Retinal pigment epithelial cell (primary cell): ENCODE measurements at regions not wholly inside any gene's neighbourhood (a gene's known extent, or its start where the extent isn't known, plus 50 kb on each side); places are given as distances from the start of the nearest gene placed in this dataset.

Experiments
- DNase-seq: peaks from one replicate; pipeline ENCODE4 v3.0.0-alpha.2; 2010; ENCODE audit warnings: low read depth
- H3K4me3 ChIP-seq: 2 replicates; pipeline ENCODE4 v1.5.1; 2011; ENCODE audit warnings: mild to moderate bottlenecking, low read length, control low read depth, moderate library complexity
- TF ChIP-seq, protein P1 (sequence below): conservative IDR thresholded peaks from 2 replicates; pipeline ENCODE4 v1.5.1; 2011; ENCODE audit warnings: low read depth, low read length, control low read depth, inconsistent platforms

DNA sequence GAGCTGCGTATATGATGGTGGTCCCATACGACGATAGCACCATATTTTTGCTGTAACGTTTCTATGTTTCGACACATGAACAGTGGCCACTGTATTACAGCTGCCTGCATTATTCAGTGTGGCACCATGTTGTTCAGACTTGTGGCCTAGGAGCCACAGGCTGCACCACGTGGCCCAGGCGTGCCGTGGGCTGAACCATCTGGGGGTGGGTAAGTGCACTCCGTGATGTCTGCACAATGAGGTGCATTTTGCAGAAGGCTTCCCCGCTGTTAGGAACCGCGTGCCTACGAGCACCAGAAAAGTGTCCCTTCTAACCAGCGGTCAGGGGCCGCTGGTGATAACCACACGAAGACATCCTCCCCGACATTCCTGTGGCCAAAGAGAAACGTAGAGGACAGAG lies 433.7 kb upstream of the MYT1L start:
- TF ChIP-seq, protein P1, sequence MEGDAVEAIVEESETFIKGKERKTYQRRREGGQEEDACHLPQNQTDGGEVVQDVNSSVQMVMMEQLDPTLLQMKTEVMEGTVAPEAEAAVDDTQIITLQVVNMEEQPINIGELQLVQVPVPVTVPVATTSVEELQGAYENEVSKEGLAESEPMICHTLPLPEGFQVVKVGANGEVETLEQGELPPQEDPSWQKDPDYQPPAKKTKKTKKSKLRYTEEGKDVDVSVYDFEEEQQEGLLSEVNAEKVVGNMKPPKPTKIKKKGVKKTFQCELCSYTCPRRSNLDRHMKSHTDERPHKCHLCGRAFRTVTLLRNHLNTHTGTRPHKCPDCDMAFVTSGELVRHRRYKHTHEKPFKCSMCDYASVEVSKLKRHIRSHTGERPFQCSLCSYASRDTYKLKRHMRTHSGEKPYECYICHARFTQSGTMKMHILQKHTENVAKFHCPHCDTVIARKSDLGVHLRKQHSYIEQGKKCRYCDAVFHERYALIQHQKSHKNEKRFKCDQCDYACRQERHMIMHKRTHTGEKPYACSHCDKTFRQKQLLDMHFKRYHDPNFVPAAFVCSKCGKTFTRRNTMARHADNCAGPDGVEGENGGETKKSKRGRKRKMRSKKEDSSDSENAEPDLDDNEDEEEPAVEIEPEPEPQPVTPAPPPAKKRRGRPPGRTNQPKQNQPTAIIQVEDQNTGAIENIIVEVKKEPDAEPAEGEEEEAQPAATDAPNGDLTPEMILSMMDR: no peak
- no peak for DNase-seq
- no peak overlapping the region for H3K4me3 ChIP-seq

DNA sequence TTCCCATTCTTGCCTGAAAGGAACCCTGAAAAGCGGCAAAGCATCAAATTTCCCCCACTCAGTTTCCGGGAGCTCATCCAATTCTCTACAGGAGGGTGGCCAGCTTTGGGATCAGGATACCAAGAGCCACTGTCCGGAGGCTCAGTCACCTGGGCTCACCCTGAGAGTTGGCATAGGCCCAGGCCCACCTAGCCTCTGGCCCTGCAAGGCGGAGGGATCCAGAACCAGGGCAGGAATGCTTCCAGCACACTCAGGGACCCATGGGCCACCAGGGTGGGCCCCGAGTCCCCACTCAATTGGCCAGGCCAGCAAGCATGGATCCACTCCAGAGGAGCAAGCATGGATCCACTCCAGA lies 432.9 kb upstream of the MYT1L start:
- TF ChIP-seq, protein P1: no peak
- H3K4me3 ChIP-seq: no peak overlapping the region
- no peak for DNase-seq

DNA sequence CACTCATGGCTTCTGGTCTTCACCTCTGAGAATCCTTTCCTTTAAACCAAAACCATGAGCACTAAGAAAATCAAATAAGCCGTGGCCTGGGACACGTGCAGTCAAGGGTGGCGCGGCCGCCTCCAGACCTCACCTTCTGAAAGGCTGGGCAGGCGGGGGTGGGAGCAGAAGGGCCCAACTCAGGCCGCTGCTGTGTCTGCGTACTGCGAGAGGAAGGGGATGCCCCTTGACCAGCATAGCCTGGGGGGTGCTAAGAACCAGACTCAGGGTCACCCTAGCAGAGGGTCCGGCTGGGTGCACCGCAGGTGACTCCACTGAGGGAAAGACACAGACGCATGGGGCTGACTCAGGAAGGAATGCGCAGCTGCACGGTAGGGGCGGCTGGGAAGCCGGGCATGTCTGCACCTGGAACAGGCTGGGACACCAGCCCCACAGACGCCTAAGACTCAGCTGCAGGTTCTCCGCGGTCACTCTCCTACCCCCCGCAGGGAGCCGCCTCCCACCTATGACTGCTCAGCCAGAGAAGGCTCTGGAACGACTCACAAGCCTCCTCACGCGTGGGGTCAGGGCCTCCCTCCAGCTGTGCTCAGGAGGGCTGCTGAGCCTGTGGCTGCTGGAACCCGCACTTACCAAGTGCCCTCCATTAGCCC lies 432.4 kb upstream of the MYT1L start:
- H3K4me3 ChIP-seq: no peak overlapping the region
- no peak for DNase-seq
- TF ChIP-seq, protein P1: no peak

DNA sequence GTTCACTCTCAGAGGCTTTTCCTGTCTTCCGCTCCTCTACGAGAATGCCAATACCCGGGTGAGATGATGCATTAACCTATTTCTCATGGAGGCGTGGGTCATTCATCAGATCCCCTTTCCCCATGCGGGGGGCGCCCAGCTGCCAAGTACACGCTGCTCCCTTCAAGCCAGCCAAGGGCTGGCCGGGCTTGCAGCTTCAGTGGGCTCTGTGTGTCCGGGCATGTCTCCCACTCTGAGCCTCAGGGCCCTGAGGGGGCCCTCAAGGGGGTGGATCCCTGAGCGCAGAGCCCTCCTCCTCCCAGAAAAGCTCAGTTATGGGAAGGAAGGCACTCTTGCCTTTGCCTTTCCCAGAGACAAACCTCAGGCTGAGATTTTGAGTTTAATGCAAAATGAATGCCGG lies 431.8 kb upstream of the MYT1L start:
- H3K4me3 ChIP-seq: no peak overlapping the region
- TF ChIP-seq, protein P1: no peak
- DNase-seq: no peak

DNA sequence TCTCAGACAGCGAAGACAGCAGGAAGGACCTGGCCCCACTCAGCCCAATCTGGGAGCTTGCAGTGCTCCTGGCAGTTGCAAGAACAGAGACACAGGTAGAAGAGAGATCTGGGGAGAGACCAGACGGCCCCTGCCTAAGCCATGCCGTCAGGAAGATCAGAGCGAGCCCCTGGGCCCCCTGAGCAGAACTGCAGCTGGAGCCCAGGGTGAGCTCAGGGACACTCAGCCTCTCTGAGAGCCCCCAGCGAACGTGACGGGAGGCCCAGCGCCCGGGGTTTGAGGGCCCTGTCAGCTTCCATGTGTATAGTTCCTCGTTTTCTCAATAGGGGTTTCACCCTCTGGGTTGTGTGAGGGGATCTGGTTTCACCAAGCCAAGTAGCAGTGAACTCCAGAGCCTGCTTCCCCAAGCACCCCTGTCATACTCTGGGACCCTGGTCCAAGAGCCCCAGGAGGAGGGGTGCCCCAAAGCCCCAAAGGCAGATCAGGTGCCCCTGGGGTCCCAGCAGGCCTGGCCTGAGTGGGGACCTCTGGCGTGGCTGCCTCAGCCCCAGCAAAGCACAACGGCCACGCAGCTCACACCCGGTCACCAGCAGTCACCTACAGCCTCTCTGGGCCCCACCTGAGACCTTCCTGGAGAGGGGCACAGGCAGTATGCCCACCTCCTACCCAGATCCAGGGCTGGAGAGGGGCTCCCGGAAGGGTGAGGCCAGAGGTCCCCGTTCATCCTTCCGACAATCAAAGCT lies 431.3 kb upstream of the MYT1L start:
- DNase-seq: no peak
- H3K4me3 ChIP-seq: no peak overlapping the region
- TF ChIP-seq, protein P1: no peak

DNA sequence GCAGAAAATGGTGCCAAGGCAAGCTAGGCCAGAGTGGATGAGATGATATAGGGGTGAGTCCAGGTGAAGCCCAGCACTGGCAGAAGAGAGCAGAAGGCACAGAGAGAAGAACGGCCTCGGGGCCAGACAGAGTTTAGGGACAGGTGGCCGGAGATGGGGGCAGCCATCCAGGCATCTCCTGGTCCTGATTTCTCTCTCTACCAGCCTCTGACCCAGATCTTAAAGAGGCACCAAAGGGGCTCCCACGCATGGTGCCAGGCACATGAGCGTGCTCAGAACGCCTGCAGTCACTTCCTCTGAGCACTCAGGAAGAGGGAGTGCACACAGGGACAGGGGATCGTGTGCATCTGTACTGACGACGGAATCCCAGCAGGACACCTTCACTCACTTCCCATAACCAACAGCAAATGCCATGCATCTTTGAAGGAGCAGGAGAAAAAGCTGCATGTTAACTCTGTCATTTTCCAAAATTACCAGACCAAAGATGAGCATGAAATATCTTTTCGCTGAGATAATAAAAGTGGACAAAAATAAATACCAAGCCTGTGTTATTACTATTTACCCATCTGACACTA lies 427.8 kb upstream of the MYT1L start:
- no peak overlapping the region for H3K4me3 ChIP-seq
- DNase-seq: no peak
- TF ChIP-seq, protein P1: no peak

DNA sequence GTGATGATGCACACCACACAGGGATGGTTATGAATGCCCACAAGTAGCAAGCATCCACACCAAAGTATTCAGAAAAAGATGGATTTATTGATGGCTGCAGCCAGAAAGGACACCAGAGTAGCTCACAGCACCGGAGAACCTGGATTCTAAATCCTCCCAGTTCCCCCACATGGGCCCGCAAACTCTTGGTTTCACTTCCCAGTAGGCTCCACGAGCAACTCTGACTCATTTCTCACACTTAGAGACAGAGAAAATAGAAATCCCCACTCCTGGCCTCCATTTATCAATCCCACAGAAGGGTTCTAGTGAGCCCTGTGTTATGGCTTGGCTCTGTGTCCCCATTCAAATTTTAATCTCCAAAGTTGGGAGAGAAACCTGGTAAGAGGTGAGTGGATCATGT lies 426.7 kb upstream of the MYT1L start:
- no peak overlapping the region for H3K4me3 ChIP-seq
- DNase-seq: no peak
- TF ChIP-seq, protein P1: no peak
